SU-DHL-6 (cell line): ENCODE measurements at regions not wholly inside any gene's neighbourhood (a gene's known extent, or its start where the extent isn't known, plus 50 kb on each side); places are given as distances from the start of the nearest gene placed in this dataset.

Experiments used
- H2AFZ ChIP-seq: fragments of 200-600 bp; sonication (generic); 2 replicates; pipeline ENCODE4 v1.6.1; 2014; ENCODE audit warnings: low read depth, mild to moderate bottlenecking, moderate library complexity, mixed read lengths, antibody characterized with exemption, low read length; ENCODE audit not compliant: severe bottlenecking
- H3F3A ChIP-seq: fragments of 200-600 bp; shearing (Covaris generic); 2 replicates; pipeline ENCODE4 v1.6.0; 2016; ENCODE audit warnings: antibody characterized with exemption, mild to moderate bottlenecking; ENCODE audit not compliant: insufficient read depth
- H3K27ac ChIP-seq: fragments of 200-600 bp; sonication (generic); 2 replicates; pipeline ENCODE4 v1.5.1; 2016; ENCODE audit warnings: low read depth, mild to moderate bottlenecking, low read length, moderate library complexity, mixed read lengths
- H3K27me3 ChIP-seq: fragments of 200-600 bp; sonication (generic), shearing (Covaris generic); 2 replicates; pipeline ENCODE4 v1.6.0; 2014; ENCODE audit warnings: mild to moderate bottlenecking, low read length
- H3K36me3 ChIP-seq: fragments of 200-600 bp; sonication (generic); 2 replicates; pipeline ENCODE4 v1.6.1; 2014; ENCODE audit warnings: mild to moderate bottlenecking, low read length, mixed read lengths
- H3K4me2 ChIP-seq: fragments of 300-600, 200-600 bp; shearing (Covaris generic), sonication (generic); 2 replicates; pipeline ENCODE4 v1.6.0; 2014; ENCODE audit warnings: low read length, low read depth, mild to moderate bottlenecking; ENCODE audit not compliant: poor library complexity, severe bottlenecking
- H3K4me3 ChIP-seq: fragments of 200-600 bp; sonication (generic); 2 replicates; pipeline ENCODE4 v1.5.1; 2014; ENCODE audit warnings: antibody characterized with exemption, low read length, mild to moderate bottlenecking, mixed read lengths; ENCODE audit not compliant: insufficient read depth, poor library complexity, severe bottlenecking
- H3K79me2 ChIP-seq: fragments of 200-600 bp; sonication (generic); 2 replicates; pipeline ENCODE4 v1.6.1; 2014; ENCODE audit warnings: mild to moderate bottlenecking, low read length, moderate library complexity; ENCODE audit not compliant: insufficient read depth
- H3K9ac ChIP-seq: fragments of 200-600 bp; sonication (generic); 2 replicates; pipeline ENCODE4 v1.7.0; 2014; ENCODE audit warnings: mild to moderate bottlenecking, low read length
- H3K9me2 ChIP-seq: fragments of 200-600 bp; sonication (generic); replicated peaks from 2 replicates; pipeline ENCODE4 v1.6.1; 2014; ENCODE audit warnings: low read length; ENCODE audit not compliant: insufficient read depth
- H3K9me3 ChIP-seq: fragments of 200-600 bp; sonication (generic); 2 replicates; pipeline ENCODE4 v1.6.1; 2014; ENCODE audit warnings: low read length, mixed read lengths; ENCODE audit not compliant: insufficient read depth
- H4K20me1 ChIP-seq: fragments of 200-600 bp; sonication (generic); 2 replicates; pipeline ENCODE4 v1.6.1; 2014; ENCODE audit warnings: low read depth, mild to moderate bottlenecking, antibody characterized with exemption, low read length, moderate library complexity, mixed read lengths
- CTCF ChIP-seq: fragments of 200-600 bp; sonication (generic); IDR thresholded peaks from one replicate; pipeline ENCODE4 v1.5.1; 2017; ENCODE audit warnings: antibody characterized with exemption, mild to moderate bottlenecking, low read length, moderate library complexity; ENCODE audit not compliant: insufficient read depth, poor library complexity, severe bottlenecking
- EZH2phosphoT487 ChIP-seq: fragments of 200-600 bp; sonication (generic), shearing (Covaris generic); conservative IDR thresholded peaks from 2 replicates; pipeline ENCODE4 v1.6.1; 2018; ENCODE audit warnings: mild to moderate bottlenecking, antibody characterized with exemption, low read length, moderate library complexity, mixed read lengths

DNA sequence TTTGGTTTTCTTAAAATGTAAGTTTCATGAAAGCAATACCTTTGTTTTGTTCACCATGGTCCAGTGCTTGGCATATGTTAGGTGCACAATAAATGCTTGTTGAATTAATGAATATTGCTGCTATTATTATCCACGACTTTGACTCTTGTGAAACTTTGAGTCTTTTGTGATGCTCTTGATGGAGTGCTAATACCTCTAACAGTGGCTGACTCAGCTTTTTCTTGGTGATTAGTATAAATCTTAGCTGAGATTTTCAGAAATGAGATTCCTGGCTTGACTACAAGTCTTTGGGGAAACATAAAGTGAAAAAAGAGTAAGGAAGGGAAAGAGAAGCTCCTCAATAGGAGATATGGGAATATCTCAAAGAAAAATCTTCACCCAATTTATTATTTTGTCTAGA lies 375.2 kb upstream of the RPS6KA3 start:
- H3K27ac ChIP-seq, result no peak overlapping the region
- H3K79me2 ChIP-seq, result no peaks in the 10 kb centered on the region
- H3K27me3 ChIP-seq, result no peaks in the 10 kb centered on the region
- TF ChIP-seq CTCF, result no peak
- no peak for TF ChIP-seq EZH2phosphoT487
- H4K20me1 ChIP-seq, result no peaks in the 10 kb centered on the region
- H3K9me2 ChIP-seq, result no peaks in the 10 kb centered on the region
- no peaks in the 10 kb centered on the region for H3K36me3 ChIP-seq
- H2AFZ ChIP-seq, result no peak overlapping the region
- no peak overlapping the region for H3K9ac ChIP-seq
- no peak overlapping the region for H3K4me3 ChIP-seq
- H3K9me3 ChIP-seq, result no peaks in the 10 kb centered on the region
- H3F3A ChIP-seq, result no peaks in the 10 kb centered on the region
- no peak overlapping the region for H3K4me2 ChIP-seq

DNA sequence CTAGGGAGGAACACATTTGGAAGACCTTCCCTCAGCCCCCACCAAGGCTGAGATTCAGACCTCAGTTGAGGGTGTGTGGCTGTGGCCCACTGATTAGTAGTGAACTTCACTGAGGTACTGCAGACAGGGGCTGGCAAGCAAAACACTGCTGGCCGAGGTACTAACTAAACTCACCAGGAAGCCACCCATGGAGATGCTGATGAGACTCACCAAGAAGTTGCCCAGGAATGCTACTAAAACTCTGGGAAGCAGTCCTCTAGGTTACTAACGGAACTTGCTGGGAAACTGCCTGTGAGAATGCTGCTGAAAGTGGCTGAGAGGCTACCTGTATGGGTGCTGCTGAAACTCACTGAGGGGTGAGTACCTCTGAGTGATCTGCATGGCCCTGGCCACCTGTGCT lies 372.4 kb upstream of the RPS6KA3 start:
- H3K27ac ChIP-seq, result no peak overlapping the region
- no peak overlapping the region for H3K4me2 ChIP-seq
- H3K79me2 ChIP-seq, result no peaks in the 10 kb centered on the region
- H3K9ac ChIP-seq, result no peak overlapping the region
- TF ChIP-seq CTCF, result no peak
- no peak for TF ChIP-seq EZH2phosphoT487
- H3K27me3 ChIP-seq, result no peaks in the 10 kb centered on the region
- H4K20me1 ChIP-seq, result no peaks in the 10 kb centered on the region
- no peaks in the 10 kb centered on the region for H3K9me3 ChIP-seq
- H2AFZ ChIP-seq, result no peak overlapping the region
- H3F3A ChIP-seq, result no peaks in the 10 kb centered on the region
- H3K36me3 ChIP-seq, result no peaks in the 10 kb centered on the region
- H3K4me3 ChIP-seq, result no peak overlapping the region
- no peaks in the 10 kb centered on the region for H3K9me2 ChIP-seq

DNA sequence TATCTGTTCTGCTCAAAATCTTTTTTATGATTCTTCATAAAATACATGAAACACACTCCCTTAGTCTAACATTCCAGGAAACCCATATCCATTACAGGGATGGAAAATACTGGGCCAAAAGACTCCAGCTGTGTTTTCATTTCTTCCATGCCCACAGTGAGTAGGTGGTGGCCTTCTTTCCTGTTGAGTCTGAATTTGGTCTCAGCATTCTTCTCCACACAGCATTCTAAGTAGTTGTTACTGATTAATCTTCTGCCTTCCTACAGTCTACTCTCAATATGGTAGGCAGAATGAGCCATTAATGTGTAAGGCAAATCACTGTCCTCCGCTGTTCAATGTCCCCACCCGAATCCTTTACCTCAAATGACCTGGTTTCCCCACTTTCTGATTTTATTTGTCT lies 370.6 kb upstream of the RPS6KA3 start:
- no peaks in the 10 kb centered on the region for H4K20me1 ChIP-seq
- no peaks in the 10 kb centered on the region for H3K9me3 ChIP-seq
- no peaks in the 10 kb centered on the region for H3K36me3 ChIP-seq
- H3K4me3 ChIP-seq, result no peak overlapping the region
- no peaks in the 10 kb centered on the region for H3F3A ChIP-seq
- no peak overlapping the region for H2AFZ ChIP-seq
- H3K9me2 ChIP-seq, result no peaks in the 10 kb centered on the region
- H3K79me2 ChIP-seq, result no peaks in the 10 kb centered on the region
- TF ChIP-seq CTCF (no peak), EZH2phosphoT487 (no peak)
- no peak overlapping the region for H3K27ac ChIP-seq
- H3K27me3 ChIP-seq, result no peaks in the 10 kb centered on the region
- no peak overlapping the region for H3K4me2 ChIP-seq
- H3K9ac ChIP-seq, result no peak overlapping the region

DNA sequence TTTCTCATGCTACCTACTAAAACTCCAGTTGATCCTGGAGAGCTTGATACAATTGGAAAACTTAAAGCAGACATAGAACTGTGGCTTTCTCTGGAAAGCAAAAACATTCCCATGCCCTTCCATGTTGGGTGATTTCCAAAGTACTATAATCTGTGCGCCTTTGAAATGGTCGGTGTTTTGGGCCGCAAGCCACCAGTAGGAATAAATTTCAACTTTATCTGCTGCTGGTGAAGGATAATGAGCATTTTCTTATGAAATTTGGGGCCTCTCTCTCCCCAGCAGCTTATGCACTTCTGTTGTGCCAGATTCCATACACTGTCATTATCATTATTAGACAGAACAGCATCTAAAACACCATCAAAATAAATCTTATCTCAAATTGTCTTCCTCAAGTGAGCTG lies 366.7 kb upstream of the RPS6KA3 start:
- Histone ChIP-seq H3K27ac (no peak overlapping the region), H2AFZ (no peak overlapping the region), H3K4me2 (no peak overlapping the region), H3K79me2 (no peaks in the 10 kb centered on the region), H3F3A (no peaks in the 10 kb centered on the region), H3K27me3 (no peaks in the 10 kb centered on the region), H3K4me3 (no peak overlapping the region), H4K20me1 (no peaks in the 10 kb centered on the region), H3K9me2 (no peaks in the 10 kb centered on the region), H3K9me3 (no peaks in the 10 kb centered on the region), H3K9ac (no peak overlapping the region), H3K36me3 (no peaks in the 10 kb centered on the region)
- TF ChIP-seq EZH2phosphoT487 (no peak), CTCF (no peak)
